NCI-H345 treated with DMSO at 0.1 percent for 48 hours (cell line): ENCODE measurements at regions not wholly inside any gene's neighbourhood (a gene's known extent, or its start where the extent isn't known, plus 50 kb on each side); places are given as distances from the start of the nearest gene placed in this dataset.
A peak's percentile ranks its signal among the peaks of the same experiment; 100 is the strongest.

ENCODE experiments used
- DNase-seq: peaks from one replicate; lab custom pipeline; 2025; ENCODE audit not compliant: unreplicated experiment; lab: John Stamatoyannopoulos, UW

- no peak for DNase-seq
These were observed 75.1 kb downstream of the LINGO1 start for GRCh38 chr15:77557564-77557963.

DNA sequence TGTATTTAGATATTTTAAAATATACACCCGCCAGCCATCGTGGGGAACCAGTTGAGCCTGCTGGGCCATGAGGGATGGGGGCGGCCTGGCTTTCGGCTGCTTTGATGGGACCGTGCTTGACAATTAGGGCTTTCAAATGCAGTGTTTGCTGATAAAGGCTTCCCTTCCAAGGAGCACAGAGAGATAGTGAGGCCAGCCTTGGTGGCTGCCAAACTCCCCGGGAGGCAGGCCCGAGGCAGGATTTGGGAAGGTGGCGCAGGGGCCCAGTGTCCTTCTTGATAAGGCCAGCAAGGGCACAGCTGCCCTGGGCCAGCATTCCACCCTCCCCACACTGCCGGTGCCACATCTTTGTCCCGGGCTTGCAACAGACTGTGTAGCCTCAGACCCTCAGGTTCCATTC is 75.6 kb downstream of the LINGO1 start:
- DNase-seq = no peak

GRCh38 chr15:77556622-77557021 is 76.1 kb downstream of the LINGO1 start:
- no peak for DNase-seq

- no peak for DNase-seq
These were observed 77.5 kb downstream of the LINGO1 start for GRCh38 chr15:77555232-77555631.

DNA sequence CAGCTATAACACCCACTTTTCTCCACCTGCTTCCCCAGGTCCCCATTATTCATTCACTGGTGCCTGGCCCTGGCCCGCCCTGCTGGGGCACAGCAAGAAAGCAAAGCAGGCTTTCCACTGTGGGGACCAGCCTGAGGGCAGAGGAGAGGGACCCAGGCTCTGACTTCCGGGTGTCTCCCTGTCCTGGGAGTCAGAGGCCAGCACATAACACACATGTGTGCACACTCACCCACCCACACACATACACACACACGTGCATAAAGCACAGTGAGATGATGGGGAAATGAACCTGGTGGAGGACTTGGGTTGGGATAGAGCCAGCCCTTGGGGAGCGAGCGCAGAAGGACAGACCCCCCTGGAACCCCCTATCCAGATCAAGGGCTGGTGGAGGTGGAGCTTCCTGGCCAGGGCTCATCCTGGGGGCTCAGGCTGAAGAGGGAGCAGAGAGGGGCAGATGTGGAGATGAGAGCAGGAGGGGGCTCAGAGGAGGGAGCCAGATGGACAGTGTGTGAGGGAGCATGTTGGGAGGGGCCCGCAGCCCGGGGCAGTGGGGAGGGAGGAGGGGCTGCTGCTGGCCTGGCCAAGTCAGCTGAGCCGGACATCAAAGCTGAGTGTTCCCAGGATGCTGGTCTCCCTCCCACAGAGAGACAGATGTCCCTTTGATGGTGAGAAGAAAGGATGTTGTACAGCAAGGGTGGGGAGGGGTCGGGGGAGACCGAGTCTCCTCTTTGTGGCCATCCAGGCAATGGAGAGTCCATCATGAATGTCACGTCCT is 78.2 kb downstream of the LINGO1 start:
- DNase-seq = no peak

DNA sequence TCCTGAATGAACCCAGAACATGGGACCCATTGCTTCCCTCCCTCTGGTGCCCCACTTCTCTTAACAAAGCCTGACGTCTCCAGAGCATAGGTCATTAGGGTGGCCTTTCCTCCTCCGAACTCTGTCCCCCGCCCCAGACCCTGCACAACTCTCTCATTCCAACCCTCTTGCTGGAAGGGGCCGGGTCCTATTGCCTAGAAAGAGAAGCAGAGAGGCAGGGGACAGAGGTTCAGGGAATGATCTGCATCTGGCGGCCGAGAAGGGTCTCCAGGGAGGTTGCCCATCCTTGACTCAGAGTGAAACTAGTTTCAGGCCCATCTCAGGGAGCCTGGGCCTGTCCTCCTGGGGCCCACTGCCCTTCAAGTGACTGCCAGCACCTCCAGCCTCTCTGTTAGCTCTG is 79.0 kb downstream of the LINGO1 start:
- no peak for DNase-seq

- no peak for DNase-seq
These were observed 79.5 kb downstream of the LINGO1 start for GRCh38 chr15:77553257-77553656.

DNA sequence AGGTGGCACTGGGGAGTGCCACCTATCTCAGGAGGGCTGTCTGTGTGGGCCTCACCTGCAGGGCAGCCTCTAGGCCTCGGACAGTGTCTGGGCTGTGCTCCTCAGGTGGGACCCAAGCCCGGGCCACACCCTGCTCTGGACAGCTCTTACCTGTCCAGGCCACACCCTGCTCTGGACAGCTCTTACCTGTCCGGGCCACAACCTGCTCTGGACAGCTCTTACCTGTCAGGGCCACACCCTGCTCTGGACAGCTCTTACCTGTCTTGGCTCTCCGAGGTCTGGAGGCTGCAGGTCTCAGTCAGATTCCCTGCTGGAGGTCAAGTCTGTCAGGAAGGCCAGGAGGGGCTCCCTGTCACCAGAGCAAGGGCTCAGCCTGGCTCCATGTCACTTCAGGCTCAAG is 80.6 kb downstream of the LINGO1 start:
- DNase-seq = no peak

DNA sequence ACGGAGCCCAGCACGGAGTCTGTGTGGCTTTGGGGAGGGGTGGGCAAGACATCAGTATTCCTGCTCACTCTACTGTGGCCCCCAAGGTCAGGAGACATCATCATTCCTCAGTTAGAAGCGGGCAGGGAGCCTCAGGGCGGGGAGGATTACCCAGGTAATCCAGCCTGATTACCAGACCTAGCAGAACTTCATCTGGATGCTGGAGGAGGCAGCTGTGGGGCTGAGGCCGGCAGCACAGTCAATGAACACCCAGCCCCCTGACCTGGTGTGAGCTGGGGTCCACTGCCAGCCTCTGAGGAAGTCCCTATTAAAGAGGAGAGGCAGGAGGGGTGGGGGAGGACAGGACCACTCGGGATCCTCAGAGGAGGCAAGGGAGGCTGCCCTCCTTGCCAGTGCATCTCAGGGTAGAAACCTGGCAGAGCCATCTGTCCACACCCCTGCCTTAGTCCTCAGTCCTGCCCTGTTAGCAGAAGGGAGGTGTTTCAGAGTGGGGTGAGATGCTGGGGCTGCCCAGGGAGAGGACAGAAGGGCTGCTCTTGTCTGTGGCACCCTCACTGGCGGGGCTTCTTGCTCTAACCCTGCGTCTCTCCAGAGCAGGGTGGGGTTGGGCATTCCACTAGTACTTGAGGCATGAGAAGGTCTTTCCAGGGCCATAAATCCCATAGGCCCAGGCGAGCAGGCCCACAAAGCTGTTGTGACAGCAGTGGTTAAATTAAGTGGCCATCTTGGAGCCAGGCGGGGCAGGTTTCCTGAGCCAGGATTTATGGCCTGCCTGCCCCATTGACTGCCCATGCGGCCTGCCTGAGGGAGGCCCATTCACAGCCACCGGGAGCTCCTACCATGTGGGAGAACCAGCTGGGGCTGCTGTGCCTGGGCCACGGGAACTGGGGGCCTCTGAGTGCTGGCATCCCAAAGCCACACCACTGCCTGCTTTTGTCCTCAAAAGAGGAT is 82.1 kb downstream of the LINGO1 start:
- DNase-seq = no peak

- DNase-seq = no peak
These were observed 83.0 kb downstream of the LINGO1 start for GRCh38 chr15:77549576-77550288.

DNA sequence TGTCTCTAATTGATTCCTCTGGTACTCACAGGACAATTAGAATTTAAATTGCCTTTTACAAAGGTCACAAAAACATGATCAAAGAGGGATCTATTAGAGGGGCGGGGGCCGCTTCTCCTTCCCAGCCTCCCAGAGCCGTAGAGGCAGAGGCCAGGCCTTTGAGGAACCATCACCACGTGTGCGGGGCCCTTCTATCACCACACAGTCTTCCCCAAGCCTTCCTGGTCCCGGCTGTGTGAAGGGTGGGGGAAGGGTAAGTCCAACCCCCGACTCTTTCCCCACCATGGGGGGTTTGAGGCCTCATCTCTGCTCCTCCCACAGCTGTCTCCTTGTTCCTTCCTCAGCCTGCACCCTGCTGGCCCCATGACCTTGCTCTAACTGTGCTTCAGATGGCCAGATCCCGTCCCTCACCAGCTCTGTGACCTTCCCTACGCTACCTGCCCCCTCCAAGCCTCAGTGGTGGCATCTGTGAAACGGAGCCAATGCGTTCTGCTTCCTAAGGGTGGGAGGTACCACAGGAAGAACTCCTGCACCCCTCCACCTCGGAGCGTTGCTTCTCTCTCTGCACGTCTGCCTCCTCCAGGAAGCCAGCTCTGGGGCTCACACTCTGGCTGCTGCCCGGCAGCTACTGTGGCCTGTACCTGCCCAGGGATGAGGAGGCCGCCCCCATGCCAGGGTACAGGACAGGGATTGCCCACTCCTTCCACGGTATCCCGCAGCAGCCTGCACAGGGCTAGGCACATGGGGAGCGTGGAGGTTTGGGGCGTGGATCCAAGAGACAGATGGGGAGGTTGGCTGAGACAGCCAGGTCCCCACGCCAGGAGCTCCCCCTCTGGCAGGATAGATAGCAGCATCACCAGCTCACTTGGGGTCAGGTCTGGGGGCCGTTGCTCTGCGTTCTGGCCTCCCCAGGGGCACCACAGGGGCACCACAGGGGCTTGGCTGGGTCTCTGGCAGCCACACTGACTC is 83.8 kb downstream of the LINGO1 start:
- DNase-seq = no peak

DNA sequence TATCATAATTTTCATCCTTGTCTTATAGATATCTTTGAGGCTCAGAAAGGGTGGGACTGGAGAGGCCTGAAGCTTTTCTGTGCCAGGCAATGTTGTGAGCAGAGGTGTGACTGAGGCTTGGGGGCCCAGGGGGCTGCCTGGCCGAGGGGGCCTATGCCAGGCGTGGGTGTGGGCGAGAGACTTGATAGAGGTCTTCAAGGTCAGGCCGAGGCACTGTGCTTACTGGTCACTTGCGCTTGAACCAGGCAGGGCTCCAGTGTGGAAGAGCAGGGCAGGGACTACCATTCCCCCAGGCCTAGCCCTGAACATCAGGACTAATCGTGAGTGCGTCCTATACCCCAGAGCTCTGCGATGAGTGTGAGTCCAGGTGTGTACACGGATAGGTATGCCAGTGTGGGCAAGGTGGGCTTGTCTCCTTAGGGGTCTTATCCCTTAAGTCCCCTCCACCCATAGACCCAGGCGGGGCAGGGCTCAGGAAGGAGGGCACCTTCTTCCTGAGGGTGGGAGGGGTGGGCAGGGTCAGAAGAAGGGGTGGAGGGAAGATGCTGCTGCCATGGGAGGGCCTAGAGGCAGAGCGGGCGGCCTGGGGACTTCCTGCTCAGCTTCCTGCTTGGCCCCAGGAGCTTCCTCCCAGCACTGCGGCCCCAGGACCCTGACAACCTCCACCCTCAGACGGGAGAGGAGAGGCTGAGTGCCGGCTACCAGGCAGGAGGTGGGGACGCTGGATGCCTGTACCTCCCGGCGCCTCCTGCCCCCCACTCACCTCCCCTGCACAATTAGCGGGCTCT is 84.7 kb downstream of the LINGO1 start:
- no peak for DNase-seq

GRCh38 chr15:77546870-77547269 is 85.8 kb downstream of the LINGO1 start:
- DNase-seq = no peak

- DNase-seq = no peak
These were observed 86.6 kb downstream of the LINGO1 start for GRCh38 chr15:77546050-77546501.

DNA sequence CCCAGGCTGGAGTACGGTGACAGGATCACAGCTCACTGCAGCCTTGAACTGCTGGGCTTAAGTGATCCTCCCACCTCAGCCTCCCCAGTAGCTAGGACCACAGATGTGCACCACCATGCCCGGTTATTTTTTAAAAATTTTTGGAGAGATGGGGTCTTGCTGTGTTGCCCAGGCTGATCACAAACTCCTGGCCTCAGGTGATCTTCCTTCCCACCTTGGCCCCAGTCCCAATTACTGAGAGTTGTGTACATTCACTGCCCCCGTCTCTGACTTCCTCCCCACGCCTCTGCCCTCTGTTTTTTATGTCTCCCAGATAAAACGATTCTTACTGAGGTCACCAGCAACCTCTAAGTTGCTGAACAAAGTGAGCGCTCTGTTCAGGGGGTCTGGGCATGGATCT is 87.7 kb downstream of the LINGO1 start:
- DNase-seq = no peak

GRCh38 chr15:77544162-77544561 is 88.5 kb downstream of the LINGO1 start:
- no peak for DNase-seq

DNA sequence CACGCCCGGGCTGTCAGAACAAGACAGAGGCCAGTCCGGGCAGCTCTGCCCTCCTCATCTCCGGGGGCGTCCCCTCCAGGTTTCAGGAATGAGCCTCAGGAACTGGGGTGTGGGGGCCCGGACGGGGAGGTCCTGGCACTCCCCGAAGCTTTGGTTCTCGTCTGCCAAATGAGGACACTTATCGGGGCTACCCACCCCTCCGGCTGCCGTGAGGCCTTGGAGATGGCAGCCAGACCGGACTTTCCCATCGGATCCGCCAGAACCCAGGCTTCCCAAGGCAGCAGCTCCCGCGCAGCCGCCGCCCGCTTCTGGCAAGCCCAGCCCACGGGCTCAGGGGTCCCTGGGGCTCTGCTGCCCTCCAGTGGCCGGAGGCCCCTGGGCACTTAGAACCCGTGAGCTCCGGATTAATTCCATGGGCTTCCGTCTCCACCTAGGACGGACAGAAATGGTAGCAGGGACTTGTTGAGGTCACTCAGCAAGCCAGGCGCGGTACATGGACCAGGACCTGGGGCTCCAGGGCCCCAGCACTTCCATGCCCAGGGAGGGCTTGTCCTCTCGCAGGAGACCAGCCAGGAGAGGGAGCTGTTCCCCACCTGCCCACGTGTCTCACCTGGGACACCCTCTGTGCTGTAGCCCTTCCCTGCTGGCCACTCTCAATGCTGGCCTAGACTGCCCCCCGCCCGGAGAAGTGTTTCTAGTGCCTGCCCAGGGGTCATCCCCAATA is 89.4 kb downstream of the LINGO1 start:
- DNase-seq = peak; percentile 38

- DNase-seq = no peak
These were observed 90.2 kb downstream of the LINGO1 start for GRCh38 chr15:77542491-77543001.
